Body of pancreas (tissue), 4 donors: ENCODE measurements at regions not wholly inside any gene's neighbourhood (a gene's known extent, or its start where the extent isn't known, plus 50 kb on each side); places are given as distances from the start of the nearest gene placed in this dataset.

Experiments used
- CTCF ChIP-seq, 7 experiments: fragments of 450-650 bp in 4 of 7; fragments of 200-600 bp in 3 of 7; sonication (generic) in 3 of 7; IDR thresholded peaks; one replicate each; pipeline ENCODE4 v1.5.1; 2016 to 2019; ENCODE audit warnings: antibody characterized with exemption in 7 of 7
- POLR2A ChIP-seq, 3 donors: fragments of 450-650 bp; IDR thresholded peaks; one replicate each; pipeline ENCODE4 v1.6.1; 2016; ENCODE audit warnings: antibody characterized with exemption in 3 of 3, mild to moderate bottlenecking in 2 of 3

GRCh38 chr22:48407256-48407955 is 1420.3 kb downstream of the BRD1 start:
- TF ChIP-seq POLR2A (IDR thresholded peaks at IDR 0.05) (no peak), CTCF (IDR thresholded peaks at IDR 0.05) (no peak)
